ENCODE measurements at regions not wholly inside any gene's neighbourhood (a gene's known extent, or its start where the extent isn't known, plus 50 kb on each side); places are given as distances from the start of the nearest gene placed in this dataset.
"Not testable (repeated sequence)": the region's sequence is repeated elsewhere in the genome, so short reads cannot be mapped to it uniquely, and the experiment has no call there.

GRCh38 chrX:12052109-12052508 lies 86.2 kb upstream of the FRMPD4 start:
- DNase-seq (ENCODE audit: low read depth), result no peak

DNA sequence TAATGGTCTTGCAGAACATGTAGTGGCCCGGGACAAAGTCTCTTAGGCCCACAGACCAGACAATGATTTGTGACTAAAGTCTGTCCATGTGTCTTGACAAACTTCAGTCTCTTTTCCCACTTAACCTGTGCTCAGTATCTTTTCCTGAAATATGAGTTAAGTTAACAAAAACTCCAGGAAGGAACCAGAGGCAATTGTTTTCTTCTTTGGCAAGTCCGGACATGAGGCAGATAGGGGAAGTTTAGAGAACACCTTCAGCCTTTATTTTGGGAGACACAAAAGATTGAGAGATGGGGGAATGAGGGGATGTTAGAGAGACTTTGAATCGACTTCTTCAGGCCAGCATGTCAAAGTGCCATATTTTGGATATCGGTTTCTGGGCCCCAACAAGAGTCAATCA lies 80.2 kb upstream of the FRMPD4 start:
- DNase-seq (ENCODE audit: low read depth), result no peak

DNA sequence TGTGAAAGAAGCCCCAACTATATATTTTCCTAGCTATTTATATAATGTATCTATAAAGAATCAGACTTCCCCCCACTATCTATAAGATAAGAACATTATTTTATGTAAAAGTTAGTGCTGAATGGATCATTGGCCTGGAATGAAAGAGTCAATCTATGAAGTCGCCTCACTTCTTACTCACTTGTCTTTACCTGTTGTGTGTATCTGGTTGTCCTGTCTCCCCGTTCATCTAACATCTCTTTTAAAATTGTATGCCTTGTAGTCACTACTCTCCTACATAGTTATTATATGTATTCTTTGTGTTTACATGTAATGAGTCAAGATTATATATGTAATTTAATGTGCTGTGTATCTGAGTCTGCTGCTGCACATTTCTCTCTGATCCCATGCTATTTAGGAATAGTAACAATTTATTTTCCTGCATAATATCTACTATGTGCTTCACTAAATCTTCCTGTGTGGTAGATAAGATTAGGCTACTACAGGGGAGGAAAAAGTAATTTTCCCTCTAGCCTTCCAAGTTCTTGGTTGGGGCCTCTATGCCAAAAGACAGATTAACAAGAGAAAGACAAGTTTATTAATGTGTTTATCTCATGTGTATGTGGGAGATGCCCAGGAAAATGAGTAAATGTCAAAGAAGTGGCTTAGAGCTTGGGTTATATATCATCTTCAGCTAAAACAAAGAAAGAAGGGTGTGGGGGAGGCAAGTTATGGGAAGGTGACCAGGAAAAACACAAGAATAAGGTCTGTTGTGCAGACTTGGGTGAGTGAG lies 77.6 kb upstream of the FRMPD4 start:
- DNase-seq (ENCODE audit: low read depth), result no peak

- DNase-seq (ENCODE audit: low read depth), result no peak
These were observed 73.0 kb upstream of the FRMPD4 start for GRCh38 chrX:12065251-12065650.

DNA sequence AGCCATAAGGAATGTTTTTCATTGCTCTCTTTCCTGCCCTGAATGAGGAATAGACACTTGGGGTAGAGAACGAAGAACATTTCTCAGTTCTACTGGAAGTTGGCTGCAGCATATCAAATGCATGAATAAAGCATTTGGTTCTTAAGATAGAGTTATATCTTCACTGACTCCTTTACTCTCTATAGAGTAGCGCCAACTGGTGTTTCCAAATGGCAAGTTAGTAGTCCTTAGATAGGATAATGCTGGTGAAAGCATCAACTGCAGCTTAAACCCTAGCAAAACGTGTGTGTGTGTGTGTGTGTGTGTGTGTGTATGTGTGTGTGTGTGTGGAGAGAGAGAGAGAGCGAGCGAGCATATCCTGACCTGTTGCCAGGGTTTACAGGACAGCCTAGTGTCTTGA lies 62.2 kb upstream of the FRMPD4 start:
- DNase-seq (ENCODE audit: low read depth), result no peak

DNA sequence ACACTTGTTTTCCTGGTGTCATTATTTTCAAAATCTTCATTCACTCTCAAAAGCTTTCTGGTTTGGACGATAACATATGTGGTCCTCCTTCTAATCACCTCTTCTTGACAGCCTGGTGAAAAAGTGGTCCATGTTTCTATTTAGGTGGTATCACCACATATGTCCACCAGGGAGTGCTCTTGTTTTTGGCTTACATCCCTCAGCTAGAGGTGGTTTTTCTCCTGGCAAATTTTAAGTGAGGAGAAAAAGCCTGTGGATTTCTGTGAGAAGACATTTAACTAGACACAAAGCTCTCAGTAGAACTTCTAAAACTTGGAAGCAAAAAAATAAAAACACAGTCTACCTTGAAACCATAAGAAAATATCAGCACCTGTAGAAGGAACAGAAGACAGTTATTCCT lies 58.0 kb upstream of the FRMPD4 start:
- DNase-seq (ENCODE audit: low read depth), result no peak

DNA sequence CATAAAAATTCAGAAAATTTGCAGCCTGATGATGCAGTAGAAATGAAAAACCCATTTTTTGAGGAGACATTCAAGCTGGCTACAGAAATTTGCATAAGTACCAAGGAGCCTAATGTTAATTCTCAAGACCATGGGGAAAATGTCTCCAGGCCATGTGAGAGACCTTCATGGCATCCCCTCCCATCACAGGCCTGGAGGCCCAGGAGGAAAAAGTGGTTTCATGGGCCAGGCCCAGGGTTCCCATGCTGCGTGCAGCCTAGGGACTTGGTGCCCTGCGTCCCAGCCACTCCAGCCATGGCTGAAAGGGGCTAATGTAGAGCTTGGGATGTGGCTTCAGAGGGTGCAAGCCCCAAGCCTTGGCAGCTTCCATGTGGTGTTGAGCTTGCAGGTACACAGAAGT lies 55.3 kb upstream of the FRMPD4 start:
- DNase-seq (ENCODE audit: low read depth), result not testable (repeated sequence)
